Tibial nerve (tissue), 4 donors: ENCODE measurements at regions not wholly inside any gene's neighbourhood (a gene's known extent, or its start where the extent isn't known, plus 50 kb on each side); places are given as distances from the start of the nearest gene placed in this dataset.

Source experiments
- CTCF ChIP-seq, 5 experiments: fragments of 200-600 bp in 3 of 5; fragments of 450-650 bp in 2 of 5; sonication (generic) in 3 of 5; IDR thresholded peaks; one replicate each; pipeline ENCODE4 v1.5.1; 2016 to 2019; ENCODE audit warnings: antibody characterized with exemption in 5 of 5, mild to moderate bottlenecking in 3 of 5, moderate library complexity in 2 of 5
- EP300 ChIP-seq, 2 donors: sonication (generic); formaldehyde crosslinking; IDR thresholded peaks; one replicate each; pipeline ENCODE4 v1.6.1; 2017; ENCODE audit warnings: antibody characterized with exemption in 2 of 2, mild to moderate bottlenecking in 1 of 2

GRCh38 chr6:141758430-141758829 is 374.3 kb upstream of the GJE1 start:
- TF ChIP-seq CTCF (IDR thresholded peaks at IDR 0.05) (no peak), EP300 (IDR thresholded peaks at IDR 0.05) (no peak)
